NCI-H82 (cell line): ENCODE measurements at regions not wholly inside any gene's neighbourhood (a gene's known extent, or its start where the extent isn't known, plus 50 kb on each side); places are given as distances from the start of the nearest gene placed in this dataset.
"Not testable (repeated sequence)": the region's sequence is repeated elsewhere in the genome, so short reads cannot be mapped to it uniquely, and the experiment has no call there.

ENCODE experiments used
- DNase-seq: peaks from one replicate; lab custom pipeline; 2025; lab: John Stamatoyannopoulos, UW

GRCh38 chr3:137615659-137616418 lies 148.3 kb upstream of the SOX14 start:
- no peak for DNase-seq

- no peak for DNase-seq
Observed at GRCh38 chr3:137641879-137642704, 122.0 kb upstream of the SOX14 start.

GRCh38 chr3:137642831-137643230 lies 121.3 kb upstream of the SOX14 start:
- peak; percentile 97 for DNase-seq

GRCh38 chr3:137647179-137647578 lies 116.9 kb upstream of the SOX14 start:
- peak; percentile 97 for DNase-seq

GRCh38 chr3:137669519-137670060 lies 94.5 kb upstream of the SOX14 start:
- no peak for DNase-seq

GRCh38 chr3:137687181-137687879 lies 76.8 kb upstream of the SOX14 start:
- DNase-seq, result peak; percentile 75

- peak; percentile 84 for DNase-seq
Observed at GRCh38 chr3:137692803-137693431, 71.2 kb upstream of the SOX14 start.

GRCh38 chr3:137693791-137694190 lies 70.3 kb upstream of the SOX14 start:
- DNase-seq, result no peak

- no peak for DNase-seq
Observed at GRCh38 chr3:137694836-137695235, 69.3 kb upstream of the SOX14 start.

GRCh38 chr3:137695351-137695750 lies 68.8 kb upstream of the SOX14 start:
- DNase-seq, result no peak

GRCh38 chr3:137709011-137709601 lies 55.0 kb upstream of the SOX14 start:
- DNase-seq, result peak; percentile 78

GRCh38 chr3:137713965-137714364 lies 50.1 kb upstream of the SOX14 start:
- DNase-seq, result not testable (repeated sequence)
